ENCODE measurements at regions not wholly inside any gene's neighbourhood (a gene's known extent, or its start where the extent isn't known, plus 50 kb on each side); places are given as distances from the start of the nearest gene placed in this dataset.

- Histone ChIP-seq H3K4me3 (ENCODE audit: low read depth, low read length) (no peak overlapping the region), H3K9me3 (ENCODE audit: control insufficient read depth, insufficient read depth, low read length) (no peaks in the 10 kb centered on the region), H3K27ac (ENCODE audit: low read depth, low read length) (no peak overlapping the region), H3K27me3 (ENCODE audit: control insufficient read depth, insufficient read depth, low read length) (no peaks in the 10 kb centered on the region)
- DNase-seq (ENCODE audit: low read depth, low spot score) = no peak
- POLR2A ChIA-PET = no interaction called here
- TF ChIP-seq CTCF (IDR thresholded peaks at IDR 0.05; ENCODE audit: low read depth, low read length) = no peak
- CTCF ChIA-PET = no interaction called here
These were observed 201.9 kb downstream of the PHETA1 start for GRCh38 chr12:111166779-111167540.

GRCh38 chr12:111164833-111165525, 203.9 kb downstream of the PHETA1 start:
- TF ChIP-seq CTCF (IDR thresholded peaks at IDR 0.05; ENCODE audit: low read depth, low read length) = no peak
- Histone ChIP-seq H3K27me3 (ENCODE audit: control insufficient read depth, insufficient read depth, low read length) (no peaks in the 10 kb centered on the region), H3K27ac (ENCODE audit: low read depth, low read length) (no peak overlapping the region), H3K4me3 (ENCODE audit: low read depth, low read length) (no peak overlapping the region), H3K9me3 (ENCODE audit: control insufficient read depth, insufficient read depth, low read length) (no peaks in the 10 kb centered on the region)
- no peak for DNase-seq (ENCODE audit: low read depth, low spot score)
- ChIA-PET POLR2A (no interaction called here), CTCF (no interaction called here)

- Histone ChIP-seq H3K27ac (ENCODE audit: low read depth, low read length) (no peak overlapping the region), H3K27me3 (ENCODE audit: control insufficient read depth, insufficient read depth, low read length) (no peaks in the 10 kb centered on the region), H3K4me3 (ENCODE audit: low read depth, low read length) (no peak overlapping the region), H3K9me3 (ENCODE audit: control insufficient read depth, insufficient read depth, low read length) (no peaks in the 10 kb centered on the region)
- TF ChIP-seq CTCF (IDR thresholded peaks at IDR 0.05; ENCODE audit: low read depth, low read length) = no peak
- no peak for DNase-seq (ENCODE audit: low read depth, low spot score)
- ChIA-PET CTCF (no interaction called here), POLR2A (no interaction called here)
These were observed 205.5 kb downstream of the PHETA1 start for GRCh38 chr12:111163422-111163821.

GRCh38 chr12:111161898-111162297, 207.0 kb downstream of the PHETA1 start:
- CTCF ChIA-PET = no interaction called here
- Histone ChIP-seq H3K9me3 (ENCODE audit: control insufficient read depth, insufficient read depth, low read length) (no peaks in the 10 kb centered on the region), H3K27ac (ENCODE audit: low read depth, low read length) (no peak overlapping the region), H3K27me3 (ENCODE audit: control insufficient read depth, insufficient read depth, low read length) (no peaks in the 10 kb centered on the region), H3K4me3 (ENCODE audit: low read depth, low read length) (no peak overlapping the region)
- no peak for DNase-seq (ENCODE audit: low read depth, low spot score)
- TF ChIP-seq CTCF (IDR thresholded peaks at IDR 0.05; ENCODE audit: low read depth, low read length) = no peak
- POLR2A ChIA-PET = no interaction called here
